ENCODE measurements at regions not wholly inside any gene's neighbourhood (a gene's known extent, or its start where the extent isn't known, plus 50 kb on each side); places are given as distances from the start of the nearest gene placed in this dataset.

GRCh38 chr15:24878153-24878552, 76.6 kb upstream of the SNRPN start:
- Histone ChIP-seq H3K4me1 (no peaks in the 10 kb centered on the region), H3K4me3 (peak overlapping the region; percentile 45), H3K27ac (no peak overlapping the region), H3K9me3 (no peaks in the 10 kb centered on the region), H3K36me3 (no peaks in the 10 kb centered on the region), H3K27me3 (ENCODE audit: low read depth) (no peaks in the 10 kb centered on the region)
- DNase-seq (peak; percentile 48), ATAC-seq (peak in 1 of 2 donors; percentile 54)
- TF ChIP-seq CTCF (IDR thresholded peaks at IDR 0.05): no peak
- intact Hi-C loops (cut with DNase I): no loop called here

- intact Hi-C loops (cut with DNase I): no loop called here
- Histone ChIP-seq H3K4me3 (no peak overlapping the region), H3K27me3 (ENCODE audit: low read depth) (no peaks in the 10 kb centered on the region), H3K36me3 (no peaks in the 10 kb centered on the region), H3K9me3 (no peaks in the 10 kb centered on the region), H3K4me1 (no peaks in the 10 kb centered on the region), H3K27ac (no peak overlapping the region)
- DNase-seq (no peak), ATAC-seq (no peak)
- no peak for TF ChIP-seq CTCF (IDR thresholded peaks at IDR 0.05)
Observed at GRCh38 chr15:24879492-24879891, 75.3 kb upstream of the SNRPN start.

GRCh38 chr15:24880663-24881062, 74.1 kb upstream of the SNRPN start:
- Histone ChIP-seq H3K4me3 (no peak overlapping the region), H3K27ac (no peak overlapping the region), H3K27me3 (ENCODE audit: low read depth) (no peaks in the 10 kb centered on the region), H3K9me3 (no peaks in the 10 kb centered on the region), H3K36me3 (no peaks in the 10 kb centered on the region), H3K4me1 (no peaks in the 10 kb centered on the region)
- no peak for DNase-seq
- no peak for ATAC-seq
- intact Hi-C loops (cut with DNase I): no loop called here
- TF ChIP-seq CTCF (IDR thresholded peaks at IDR 0.05): no peak

- Histone ChIP-seq H3K27ac (no peak overlapping the region), H3K27me3 (ENCODE audit: low read depth) (no peaks in the 10 kb centered on the region), H3K9me3 (no peaks in the 10 kb centered on the region), H3K4me1 (no peaks in the 10 kb centered on the region), H3K4me3 (no peak overlapping the region), H3K36me3 (no peaks in the 10 kb centered on the region)
- ATAC-seq (no peak), DNase-seq (no peak)
- intact Hi-C loops (cut with DNase I): no loop called here
- TF ChIP-seq CTCF (IDR thresholded peaks at IDR 0.05): no peak
Observed at GRCh38 chr15:24886538-24886937, 68.2 kb upstream of the SNRPN start.

GRCh38 chr15:24898715-24899272, 56.0 kb upstream of the SNRPN start:
- H3K36me3 ChIP-seq: no peaks in the 10 kb centered on the region
- H3K4me3 ChIP-seq: no peak overlapping the region
- ATAC-seq: no peak
- DNase-seq: no peak
- TF ChIP-seq CTCF (IDR thresholded peaks at IDR 0.05): no peak
- no peak overlapping the region for H3K27ac ChIP-seq
- intact Hi-C loops (cut with DNase I): no loop called here
- no peaks in the 10 kb centered on the region for H3K27me3 ChIP-seq (ENCODE audit: low read depth)
- no peaks in the 10 kb centered on the region for H3K4me1 ChIP-seq
- peaks cover 3% of the 10 kb centered on the region for H3K9me3 ChIP-seq

GRCh38 chr15:24899367-24899766, 55.4 kb upstream of the SNRPN start:
- Histone ChIP-seq H3K4me1 (no peaks in the 10 kb centered on the region), H3K27ac (no peak overlapping the region), H3K27me3 (ENCODE audit: low read depth) (no peaks in the 10 kb centered on the region), H3K4me3 (no peak overlapping the region), H3K36me3 (no peaks in the 10 kb centered on the region), H3K9me3 (peaks cover 3% of the 10 kb centered on the region)
- intact Hi-C loops (cut with DNase I): no loop called here
- no peak for TF ChIP-seq CTCF (IDR thresholded peaks at IDR 0.05)
- ATAC-seq: no peak
- DNase-seq: no peak

Measured in lower lobe of right lung (tissue), 2 donors.